MM.1S (cell line): ENCODE measurements at regions not wholly inside any gene's neighbourhood (a gene's known extent, or its start where the extent isn't known, plus 50 kb on each side); places are given as distances from the start of the nearest gene placed in this dataset.

Experiments used
- EZH2 ChIP-seq: fragments of 300-600 bp; sonication (generic); optimal IDR thresholded peaks from 2 replicates; pipeline ENCODE3; 2017; ENCODE audit warnings: low read depth, mild to moderate bottlenecking, antibody characterized with exemption, low read length, mixed read lengths
- EZH2phosphoT487 ChIP-seq: fragments of 300-600 bp; sonication (generic); IDR thresholded peaks from 2 replicates; pipeline ENCODE4 v1.6.1; 2018; ENCODE audit warnings: antibody characterized with exemption, low read length
- TF ChIP-seq, protein P1 (sequence below): fragments of 300-600 bp; sonication (generic); IDR thresholded peaks from 2 replicates; pipeline ENCODE4 v1.5.1; 2016; ENCODE audit warnings: antibody characterized with exemption, low read length, mixed read lengths

DNA sequence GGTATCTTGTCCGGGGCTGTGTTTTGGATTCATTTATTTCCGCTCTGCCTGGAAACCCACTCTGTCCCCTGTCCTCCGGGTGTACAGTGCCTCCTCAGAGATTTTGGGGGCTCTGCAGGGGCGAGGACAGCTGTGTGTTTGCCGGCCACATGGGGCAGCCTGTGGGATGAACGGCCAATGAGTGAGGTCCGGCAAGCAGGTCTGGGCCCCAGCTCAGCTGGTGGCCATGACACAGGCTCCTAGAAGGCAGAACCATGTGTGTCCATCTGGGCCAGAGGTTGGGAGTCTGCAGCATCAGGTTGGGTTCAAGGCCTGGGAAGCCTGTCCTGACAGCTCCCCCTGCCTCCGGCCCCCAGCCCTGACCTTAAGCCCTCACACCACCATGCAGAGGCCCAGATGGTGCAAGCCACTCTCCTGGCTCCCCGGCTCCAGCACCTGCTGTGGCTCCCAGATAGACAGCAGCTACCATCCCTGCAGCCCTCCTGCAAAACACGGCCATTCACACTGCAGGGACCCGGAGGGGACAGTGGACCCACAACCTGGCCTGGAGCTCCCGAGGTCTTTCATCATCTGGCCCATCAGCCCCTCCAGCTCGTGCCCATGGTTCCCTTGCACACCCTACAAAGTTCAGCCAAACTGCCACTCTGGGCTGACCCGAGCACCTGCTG, 220.1 kb upstream of the C14orf180 start:
- TF ChIP-seq, protein P1, sequence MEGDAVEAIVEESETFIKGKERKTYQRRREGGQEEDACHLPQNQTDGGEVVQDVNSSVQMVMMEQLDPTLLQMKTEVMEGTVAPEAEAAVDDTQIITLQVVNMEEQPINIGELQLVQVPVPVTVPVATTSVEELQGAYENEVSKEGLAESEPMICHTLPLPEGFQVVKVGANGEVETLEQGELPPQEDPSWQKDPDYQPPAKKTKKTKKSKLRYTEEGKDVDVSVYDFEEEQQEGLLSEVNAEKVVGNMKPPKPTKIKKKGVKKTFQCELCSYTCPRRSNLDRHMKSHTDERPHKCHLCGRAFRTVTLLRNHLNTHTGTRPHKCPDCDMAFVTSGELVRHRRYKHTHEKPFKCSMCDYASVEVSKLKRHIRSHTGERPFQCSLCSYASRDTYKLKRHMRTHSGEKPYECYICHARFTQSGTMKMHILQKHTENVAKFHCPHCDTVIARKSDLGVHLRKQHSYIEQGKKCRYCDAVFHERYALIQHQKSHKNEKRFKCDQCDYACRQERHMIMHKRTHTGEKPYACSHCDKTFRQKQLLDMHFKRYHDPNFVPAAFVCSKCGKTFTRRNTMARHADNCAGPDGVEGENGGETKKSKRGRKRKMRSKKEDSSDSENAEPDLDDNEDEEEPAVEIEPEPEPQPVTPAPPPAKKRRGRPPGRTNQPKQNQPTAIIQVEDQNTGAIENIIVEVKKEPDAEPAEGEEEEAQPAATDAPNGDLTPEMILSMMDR, result no peak
- no peak for TF ChIP-seq EZH2
- TF ChIP-seq EZH2phosphoT487, result no peak
